GM18870 (cell line): ENCODE measurements at regions not wholly inside any gene's neighbourhood (a gene's known extent, or its start where the extent isn't known, plus 50 kb on each side); places are given as distances from the start of the nearest gene placed in this dataset.
"Not testable (repeated sequence)": the region's sequence is repeated elsewhere in the genome, so short reads cannot be mapped to it uniquely, and the experiment has no call there.

Experiments
- ATAC-seq: cut with Tn5 transposase; IDR thresholded peaks from one replicate; pipeline ENCODE4 v1.9.1; 2021; ENCODE audit warnings: moderate library complexity; ENCODE audit not compliant: unreplicated experiment

GRCh38 chr4:160549951-160550519 lies 1447.2 kb downstream of the RAPGEF2 start:
- ATAC-seq: not testable (repeated sequence)

GRCh38 chr4:160562661-160563060 lies 1459.8 kb downstream of the RAPGEF2 start:
- no peak for ATAC-seq

- no peak for ATAC-seq
Measured at GRCh38 chr4:160563552-160564282, 1460.8 kb downstream of the RAPGEF2 start.

GRCh38 chr4:160567634-160568033 lies 1464.8 kb downstream of the RAPGEF2 start:
- no peak for ATAC-seq

- ATAC-seq: no peak
Measured at GRCh38 chr4:160570271-160570670, 1467.4 kb downstream of the RAPGEF2 start.

GRCh38 chr4:160574272-160574671 lies 1471.4 kb downstream of the RAPGEF2 start:
- not testable (repeated sequence) for ATAC-seq

- no peak for ATAC-seq
Measured at GRCh38 chr4:160580581-160580980, 1477.7 kb downstream of the RAPGEF2 start.

- ATAC-seq: no peak
Measured at GRCh38 chr4:160592258-160592657, 1489.4 kb downstream of the RAPGEF2 start.

GRCh38 chr4:160595646-160596045 lies 1492.8 kb downstream of the RAPGEF2 start:
- no peak for ATAC-seq

GRCh38 chr4:160604541-160604940 lies 1501.7 kb downstream of the RAPGEF2 start:
- no peak for ATAC-seq

- ATAC-seq: no peak
Measured at GRCh38 chr4:160611181-160611580, 1508.3 kb downstream of the RAPGEF2 start.

- ATAC-seq: no peak
Measured at GRCh38 chr4:160631044-160631443, 1528.2 kb downstream of the RAPGEF2 start.

- no peak for ATAC-seq
Measured at GRCh38 chr4:160652790-160653189, 1511.0 kb downstream of the FSTL5 start.

GRCh38 chr4:160675550-160675949 lies 1488.2 kb downstream of the FSTL5 start:
- ATAC-seq: no peak

GRCh38 chr4:160685729-160686128 lies 1478.1 kb downstream of the FSTL5 start:
- ATAC-seq: no peak

GRCh38 chr4:160701671-160702070 lies 1462.1 kb downstream of the FSTL5 start:
- ATAC-seq: no peak

- no peak for ATAC-seq
Measured at GRCh38 chr4:160709026-160709425, 1454.8 kb downstream of the FSTL5 start.

- ATAC-seq: no peak
Measured at GRCh38 chr4:160709546-160709945, 1454.3 kb downstream of the FSTL5 start.

- ATAC-seq: no peak
Measured at GRCh38 chr4:160716551-160716950, 1447.2 kb downstream of the FSTL5 start.

- ATAC-seq: no peak
Measured at GRCh38 chr4:160717848-160718247, 1446.0 kb downstream of the FSTL5 start.

GRCh38 chr4:160724063-160724462 lies 1439.7 kb downstream of the FSTL5 start:
- no peak for ATAC-seq

GRCh38 chr4:160745126-160745525 lies 1418.7 kb downstream of the FSTL5 start:
- no peak for ATAC-seq

GRCh38 chr4:160746585-160746984 lies 1417.2 kb downstream of the FSTL5 start:
- ATAC-seq: not testable (repeated sequence)
